ENCODE measurements at regions not wholly inside any gene's neighbourhood (a gene's known extent, or its start where the extent isn't known, plus 50 kb on each side); places are given as distances from the start of the nearest gene placed in this dataset.

DNA sequence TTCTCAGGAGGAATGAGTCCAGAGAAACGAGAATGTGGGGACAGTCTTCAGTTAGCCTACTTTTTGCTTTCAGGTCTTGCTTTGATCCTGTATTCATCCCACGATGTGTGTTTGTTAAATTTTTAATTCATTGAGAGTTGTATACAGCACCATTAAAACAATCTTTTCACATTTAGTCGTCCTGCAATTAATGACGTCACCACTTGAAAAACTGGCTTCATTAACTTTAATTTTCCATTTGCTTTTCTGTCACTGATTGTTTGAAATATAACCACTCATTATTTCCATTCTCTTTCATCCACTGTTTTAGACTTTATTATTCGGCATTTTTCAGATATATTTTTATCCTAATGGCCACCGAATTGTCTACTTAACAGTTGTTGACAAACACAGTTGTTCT, 146.9 kb downstream of the TFEC start:
- no peak for DNase-seq

- no peak for DNase-seq
Observed at GRCh38 chr7:115881476-115881875, 149.1 kb downstream of the TFEC start.

DNA sequence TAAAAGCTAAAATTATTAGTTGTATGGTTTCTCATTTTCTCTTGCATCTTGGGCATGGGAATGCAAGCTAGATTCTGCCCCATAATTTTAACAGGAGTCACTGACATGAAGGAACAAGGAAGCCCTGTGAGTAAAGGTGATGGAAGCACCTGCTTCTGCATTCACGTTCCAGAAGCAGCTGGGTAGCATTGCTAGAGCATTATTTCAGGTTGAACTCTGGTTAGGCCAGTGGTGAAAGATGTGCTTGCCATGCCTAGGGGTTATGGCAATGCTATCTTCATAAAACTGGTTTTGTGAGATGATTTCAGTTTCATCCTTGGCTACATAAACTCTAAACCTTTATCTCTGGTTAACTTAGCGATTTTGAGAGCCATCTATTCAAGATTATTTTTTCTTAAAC, 151.4 kb downstream of the TFEC start:
- no peak for DNase-seq

GRCh38 chr7:115869801-115870200, 160.8 kb downstream of the TFEC start:
- DNase-seq, result no peak

GRCh38 chr7:115869190-115869589, 161.4 kb downstream of the TFEC start:
- DNase-seq, result no peak

- no peak for DNase-seq
Observed at GRCh38 chr7:115868369-115868768, 162.2 kb downstream of the TFEC start.

- DNase-seq, result no peak
Observed at GRCh38 chr7:115864082-115864481, 166.5 kb downstream of the TFEC start.

GRCh38 chr7:115851291-115851690, 179.3 kb downstream of the TFEC start:
- no peak for DNase-seq

- DNase-seq, result no peak
Observed at GRCh38 chr7:115850774-115851173, 179.8 kb downstream of the TFEC start.

GRCh38 chr7:115844857-115845256, 185.7 kb downstream of the TFEC start:
- no peak for DNase-seq

- no peak for DNase-seq
Observed at GRCh38 chr7:115840702-115841101, 189.9 kb downstream of the TFEC start.

GRCh38 chr7:115838829-115839228, 191.7 kb downstream of the TFEC start:
- no peak for DNase-seq

DNA sequence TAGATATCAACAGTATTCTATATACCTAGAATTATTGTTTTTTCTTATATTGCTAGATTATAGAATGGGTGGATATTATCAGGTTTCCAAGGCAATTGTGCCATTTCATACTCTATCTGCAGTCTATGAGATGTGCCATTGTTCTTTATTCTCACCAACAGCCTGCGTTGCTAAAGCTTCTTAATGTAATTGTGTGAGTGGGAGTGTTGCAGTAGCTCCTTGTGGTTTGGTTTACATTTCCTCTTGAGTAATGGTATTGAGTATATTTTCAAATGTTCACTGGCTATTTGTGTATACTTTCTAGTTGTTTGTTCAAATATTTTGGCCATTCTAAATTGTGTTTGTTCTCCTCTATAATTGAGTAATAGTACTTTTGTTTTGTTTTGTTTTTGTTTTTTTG, 199.2 kb downstream of the TFEC start:
- peak in 1 of 2 donors; percentile 12 for DNase-seq

DNA sequence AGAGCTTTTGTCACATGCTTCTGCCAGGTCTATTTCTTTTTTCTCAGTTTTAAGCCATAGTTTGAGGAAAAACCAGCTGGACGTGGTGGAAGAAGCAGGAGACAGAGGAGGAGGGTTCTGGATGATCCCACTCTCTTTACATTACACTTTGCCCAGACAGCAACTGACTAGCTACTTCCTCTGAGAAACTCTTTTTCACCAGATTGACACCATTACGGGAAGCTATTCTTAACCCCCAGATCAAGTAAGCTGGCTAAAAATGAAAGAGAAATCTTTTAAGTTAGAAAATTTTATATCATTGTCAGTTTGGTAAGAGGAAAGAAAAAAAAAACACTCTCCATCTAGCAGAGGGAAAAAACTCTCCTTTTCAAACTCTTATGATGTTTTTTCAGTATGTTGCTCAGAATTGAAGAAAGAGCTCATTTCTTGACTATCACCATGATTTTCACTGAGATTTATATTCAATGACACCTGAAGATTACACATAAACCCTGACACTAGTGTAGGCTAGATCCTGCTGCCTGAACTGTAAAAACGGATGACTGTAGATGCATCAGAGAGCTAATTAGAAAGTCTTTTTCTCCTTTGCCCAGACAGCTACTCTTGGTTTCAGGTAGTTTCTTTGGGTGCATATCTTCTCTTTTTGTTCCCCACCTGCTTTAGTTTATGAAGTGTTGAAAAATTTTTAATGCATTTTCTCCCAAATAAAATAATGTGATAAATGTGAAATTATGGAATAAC, 203.1 kb downstream of the TFEC start:
- DNase-seq, result no peak

DNA sequence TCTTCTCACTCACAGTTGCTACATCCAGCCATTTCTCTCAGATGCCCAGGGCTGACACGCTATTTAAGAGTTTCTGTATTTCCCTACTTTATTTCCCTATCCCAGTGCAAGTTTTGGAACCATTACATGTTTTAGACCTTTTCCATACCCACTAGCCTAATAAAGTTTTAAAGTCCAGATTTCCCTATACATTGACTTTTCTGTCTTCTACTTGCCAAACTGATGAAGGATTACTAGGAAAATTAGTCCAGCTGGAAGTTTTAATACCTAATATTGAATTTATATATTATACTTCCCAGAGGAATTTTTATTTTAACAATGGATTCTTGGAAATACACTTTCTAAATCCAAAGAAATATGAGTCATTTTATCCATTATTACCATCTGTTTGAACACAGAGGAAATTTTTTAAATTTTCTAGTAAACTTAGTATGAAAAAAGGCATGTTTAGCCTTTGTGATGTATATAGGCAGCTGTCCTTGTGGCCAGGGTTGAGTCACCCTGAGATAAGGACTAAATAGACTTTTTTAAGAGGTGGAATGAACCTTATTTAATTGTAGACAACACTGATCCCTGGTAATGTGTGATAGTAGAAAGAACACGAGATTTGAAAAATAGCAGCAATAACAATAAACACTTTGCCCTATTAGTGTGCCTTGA, 205.0 kb downstream of the TFEC start:
- DNase-seq, result no peak

DNA sequence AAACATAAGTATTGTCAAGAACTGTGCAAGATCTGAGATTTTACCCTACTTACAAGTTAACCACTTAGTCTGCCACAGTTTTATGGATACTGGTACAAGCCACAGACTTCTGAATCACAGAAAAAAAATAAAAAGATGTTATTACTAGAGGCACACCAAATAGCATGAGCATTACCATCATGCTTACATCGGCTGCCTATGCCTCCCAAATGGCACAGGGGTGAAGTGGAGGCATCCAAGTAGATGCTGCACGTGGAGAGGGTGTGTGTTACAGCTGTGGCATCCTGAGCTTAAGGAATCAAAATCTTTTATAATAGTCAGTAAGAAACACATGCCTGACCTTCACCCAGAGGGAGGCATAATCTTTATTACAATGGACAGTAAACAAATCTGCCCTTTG, 207.8 kb downstream of the TFEC start:
- DNase-seq, result no peak

DNA sequence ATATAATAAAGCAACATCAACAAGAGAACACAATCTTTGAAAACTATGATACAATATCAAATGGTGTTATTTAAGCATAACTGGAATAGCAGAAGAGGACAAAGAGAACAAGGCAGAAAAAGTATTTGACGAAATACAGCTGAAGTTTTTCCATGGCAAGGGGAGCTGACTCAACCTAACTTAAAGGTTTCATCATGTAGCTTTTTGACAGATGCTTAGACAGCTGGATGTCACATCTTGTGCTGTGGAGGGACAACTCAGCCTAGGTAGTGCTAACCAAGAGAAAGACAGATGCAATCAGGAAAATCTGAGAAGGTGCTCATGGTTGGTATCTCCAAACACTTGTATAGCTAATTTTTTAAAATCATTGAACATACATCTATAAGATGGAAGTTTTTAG, 208.2 kb downstream of the TFEC start:
- DNase-seq, result no peak

GRCh38 chr7:115816318-115816974, 214.1 kb downstream of the TFEC start:
- DNase-seq, result no peak

DNA sequence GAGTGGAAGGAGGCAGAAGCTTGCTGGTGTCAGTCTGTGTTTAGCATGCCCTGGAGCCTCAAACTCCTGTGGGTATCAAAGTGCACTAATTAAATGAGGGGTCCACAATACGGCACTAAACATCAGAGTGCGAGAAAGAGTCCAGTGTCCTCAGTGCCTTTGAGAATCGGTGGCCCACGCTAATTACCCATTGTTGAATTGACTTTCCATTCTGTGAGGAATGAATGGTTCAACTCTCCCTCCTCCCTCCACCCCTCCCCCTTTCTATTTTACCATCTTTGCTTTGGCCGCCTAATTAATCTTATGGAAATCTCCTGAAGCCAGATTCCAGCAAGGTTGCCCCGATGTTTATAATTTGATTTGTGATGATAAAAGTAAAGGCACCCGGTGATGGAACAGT, 217.8 kb downstream of the TFEC start:
- DNase-seq, result no peak

- no peak for DNase-seq
Observed at GRCh38 chr7:115805458-115805857, 225.1 kb downstream of the TFEC start.

DNA sequence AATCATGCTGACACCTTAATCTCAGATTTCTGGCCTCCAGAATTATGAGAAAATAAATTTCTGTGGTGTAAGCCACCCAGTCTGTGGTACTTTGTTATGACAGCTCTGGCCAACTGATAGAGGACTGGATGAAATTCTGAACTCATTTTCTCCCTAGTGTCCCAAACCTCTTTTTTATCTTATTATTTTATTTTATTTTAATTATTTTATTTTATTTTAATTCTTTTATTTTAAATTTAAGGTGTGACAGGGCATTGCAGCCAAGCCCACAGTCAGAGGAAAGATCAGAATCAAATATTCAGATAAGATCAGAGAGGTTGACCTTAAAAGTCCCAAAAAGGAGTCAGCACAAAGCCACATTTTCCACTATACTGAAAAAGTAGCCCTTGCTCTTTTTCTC, 228.1 kb downstream of the TFEC start:
- no peak for DNase-seq

- DNase-seq, result no peak
Observed at GRCh38 chr7:115799430-115799829, 231.1 kb downstream of the TFEC start.

DNA sequence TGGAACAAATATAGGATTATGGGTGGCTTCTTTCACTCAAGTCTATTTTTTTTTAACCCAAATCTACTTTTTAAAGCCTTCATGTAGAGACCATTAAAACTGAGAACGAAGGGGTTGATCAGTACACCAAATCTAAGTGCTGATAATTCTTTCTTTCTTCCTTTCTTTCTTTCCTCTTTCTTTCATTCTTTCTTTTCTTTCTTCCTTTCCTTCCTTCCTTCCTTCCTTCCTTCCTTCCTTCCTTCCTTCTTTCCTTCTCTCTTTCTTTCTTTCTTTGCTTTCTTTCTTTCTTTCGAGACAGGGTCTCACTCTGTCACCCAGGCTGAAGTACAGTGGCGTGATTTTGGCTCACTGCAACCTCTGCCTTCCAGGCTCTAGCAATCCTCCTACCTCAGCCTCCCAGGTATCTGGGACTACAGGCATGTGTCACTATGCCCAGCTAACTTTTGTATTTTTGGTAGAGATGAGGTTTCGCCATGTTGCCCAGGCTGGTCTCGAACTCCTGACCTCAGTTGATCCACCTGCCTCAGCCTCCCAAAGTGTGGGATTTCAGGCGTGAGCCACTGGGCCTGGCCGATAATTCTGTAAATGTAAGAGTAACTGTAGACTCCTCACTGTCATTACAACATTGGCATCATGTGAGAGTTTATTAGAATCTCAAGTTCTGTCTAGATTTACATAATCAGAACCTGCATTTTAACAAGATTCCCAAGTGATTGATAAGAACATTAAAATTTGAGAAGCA, 236.4 kb downstream of the TFEC start:
- DNase-seq, result no peak

DNA sequence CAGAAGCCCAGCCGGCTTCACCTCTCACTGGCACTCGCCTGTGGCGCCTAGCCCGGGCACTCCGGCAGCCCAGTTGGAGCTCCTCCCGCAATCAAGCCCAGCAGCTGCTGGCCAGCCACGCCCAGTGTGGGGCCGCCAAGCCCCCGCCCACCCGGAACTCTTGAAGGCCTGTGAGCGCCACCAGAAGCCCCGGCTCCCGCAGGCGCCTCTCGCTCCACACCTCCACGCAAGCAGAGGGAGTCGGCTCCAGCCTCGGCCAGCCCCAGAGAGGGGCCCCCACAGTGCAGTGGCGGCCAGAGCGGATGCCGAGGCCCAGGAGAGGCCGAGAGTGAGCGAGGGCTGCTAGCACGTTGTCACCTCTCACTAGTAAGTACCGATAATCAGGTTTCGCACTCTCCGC, 240.7 kb downstream of the TFEC start:
- no peak for DNase-seq
